HepG2 (cell line): ENCODE measurements at regions not wholly inside any gene's neighbourhood (a gene's known extent, or its start where the extent isn't known, plus 50 kb on each side); places are given as distances from the start of the nearest gene placed in this dataset.

Source experiments
- ATAC-seq: fragments of 200-7000 bp; cut with Tn5 transposase; 3 replicates; pipeline ENCODE4 v1.9.1; 2020; ENCODE audit warnings: mild to moderate bottlenecking, moderate library complexity
- BruUV-seq: library from RNA; stranded (reverse); fragments of 400-500 nt; replicated peaks from 2 replicates; lab custom pipeline; 2021; lab: Mats Ljungman, UMichigan
- CTCF ChIA-PET: fragments of 300-600 bp; formaldehyde crosslinking; extraction: SDS; loops from one replicate; lab custom pipeline; 2021; ENCODE audit warnings: low total read pairs, inconsistent platforms, low intra/inter-chr PET ratio; lab: Yijun Ruan, JAX
- POLR2A ChIA-PET: fragments of 350-600 bp; sonication (Branson Sonifier 250); formaldehyde crosslinking; loops from one replicate; lab custom pipeline; 2020; ENCODE audit warnings: antibody characterized with exemption, inconsistent platforms; lab: Yijun Ruan, JAX
- DNase-seq: peaks from one replicate; pipeline ENCODE4 v3.0.0-alpha.2; 2015; ENCODE audit warnings: low spot score
- FAIRE-seq: peaks from 3 replicates; lab custom pipeline; 2011; peaks lifted over from hg19 to GRCh38; lab: Jason Lieb, UNC
- H2AFZ ChIP-seq: one replicate; pipeline ENCODE4 v1.6.1; 2011; ENCODE audit warnings: low read length, inconsistent platforms
- H3K27ac ChIP-seq: fragments of 300-600 bp; 3 replicates; pipeline ENCODE4 v1.8.0; 2011; ENCODE audit warnings: mixed run types, mild to moderate bottlenecking, mixed read lengths, low read length, inconsistent platforms; ENCODE audit not compliant: insufficient read depth; ENCODE audit errors: extremely low read length
- H3K27me3 ChIP-seq, 2 experiments: fragments of 200-600 bp in 1 of 2; 2 replicates in 1 of 2; 3 replicates in 1 of 2; pipeline versions ENCODE4 v1.6.0 to v1.8.0; 2011; ENCODE audit warnings: low read length in 2 of 2, mild to moderate bottlenecking in 2 of 2, moderate library complexity in 2 of 2, inconsistent platforms in 1 of 2; ENCODE audit not compliant: insufficient read depth in 2 of 2, control insufficient read depth in 1 of 2
- H3K36me3 ChIP-seq, 2 experiments: fragments of 200-600 bp in 1 of 2; replicated peaks in 1 of 2; 2 replicates in 1 of 2; 3 replicates in 1 of 2; pipeline versions ENCODE4 v1.5.1 to v1.8.0; 2011; ENCODE audit warnings: low read length in 2 of 2, inconsistent platforms in 1 of 2; ENCODE audit not compliant: insufficient read depth in 2 of 2, control insufficient read depth in 1 of 2
- H3K4me1 ChIP-seq: 2 replicates; pipeline ENCODE4 v1.5.1; 2012; ENCODE audit warnings: low read length, inconsistent platforms; ENCODE audit not compliant: insufficient read depth
- H3K4me2 ChIP-seq: 2 replicates; pipeline ENCODE4 v1.6.0; 2011; ENCODE audit warnings: low read depth, low read length, inconsistent platforms
- H3K4me3 ChIP-seq, 3 experiments: fragments of 200-600 bp in 1 of 3; sonication (generic), shearing (Covaris generic) in 1 of 3; replicated peaks in 1 of 3; 2 replicates each; pipeline ENCODE4 v1.5.1; 2011 to 2016; ENCODE audit warnings: low read length in 3 of 3, inconsistent platforms in 2 of 3, low read depth in 2 of 3, mild to moderate bottlenecking in 2 of 3, control low read depth in 1 of 3, mixed read lengths in 1 of 3; ENCODE audit not compliant: insufficient read depth in 1 of 3
- H3K79me2 ChIP-seq: one replicate; pipeline ENCODE4 v1.6.1; 2011; ENCODE audit warnings: low read length, inconsistent platforms; ENCODE audit not compliant: insufficient read depth
- H3K9ac ChIP-seq: 2 replicates; pipeline ENCODE4 v1.6.0; 2011; ENCODE audit warnings: mild to moderate bottlenecking, low read depth, low read length, inconsistent platforms; ENCODE audit not compliant: insufficient read depth
- H3K9me3 ChIP-seq: 2 replicates; pipeline ENCODE4 v1.5.1; 2012; ENCODE audit warnings: mild to moderate bottlenecking, low read length
- H4K20me1 ChIP-seq: 2 replicates; pipeline ENCODE4 v1.6.0; 2011; ENCODE audit warnings: inconsistent platforms, mild to moderate bottlenecking, low read length, moderate library complexity; ENCODE audit not compliant: insufficient read depth
- ATF7 ChIP-seq, 2 experiments: fragments of 450-650 bp in 1 of 2; sonication (generic) in 1 of 2; formaldehyde crosslinking in 1 of 2; IDR thresholded peaks; 2 replicates each; pipeline versions ENCODE4 v1.4.0 to v1.6.1; 2016 to 2020; ENCODE audit warnings: antibody characterized with exemption in 1 of 2, mild to moderate bottlenecking in 1 of 2, missing genetic modification reagents in 1 of 2
- HNRNPL ChIP-seq: fragments of 200-400 bp; formaldehyde crosslinking; IDR thresholded peaks from 2 replicates; pipeline ENCODE4 v1.6.1; 2017; ENCODE audit warnings: mild to moderate bottlenecking, low read depth, low read length
- KLF15 ChIP-seq: sonication (generic); formaldehyde crosslinking; IDR thresholded peaks from 2 replicates; pipeline ENCODE4 v1.8.1; 2023; ENCODE audit warnings: borderline replicate concordance, mild to moderate bottlenecking, inconsistent platforms, missing genetic modification reagents, mixed read lengths
- PAF1 ChIP-seq: IDR thresholded peaks from 2 replicates; pipeline ENCODE4 v1.6.1; 2016; ENCODE audit warnings: missing genetic modification reagents, missing compliant biosample characterization
- SALL2 ChIP-seq: sonication (generic); formaldehyde crosslinking; IDR thresholded peaks from 2 replicates; pipeline ENCODE4 v1.8.1; 2023; ENCODE audit warnings: mild to moderate bottlenecking, missing genetic modification reagents, inconsistent platforms
- SIN3A ChIP-seq: IDR thresholded peaks from 2 replicates; pipeline ENCODE4 v1.6.1; 2011; ENCODE audit warnings: low read depth, mild to moderate bottlenecking, control low read depth, low read length, borderline replicate concordance
- ZFP36 ChIP-seq: fragments of 150-350 bp; IDR thresholded peaks from 2 replicates; pipeline ENCODE4 v1.6.1; 2018; ENCODE audit warnings: borderline replicate concordance, low read length, low read depth; ENCODE audit not compliant: partially characterized antibody
- ZFP37 ChIP-seq: sonication (generic); formaldehyde crosslinking; IDR thresholded peaks from 2 replicates; pipeline ENCODE4 v1.4.0; 2020; ENCODE audit warnings: missing genetic modification reagents, borderline replicate concordance
- ZFY ChIP-seq: sonication (generic); formaldehyde crosslinking; IDR thresholded peaks from 2 replicates; pipeline ENCODE4 v1.4.0; 2020; ENCODE audit warnings: missing genetic modification reagents
- ZNF136 ChIP-seq: sonication (generic); formaldehyde crosslinking; IDR thresholded peaks from 2 replicates; pipeline ENCODE4 v1.8.1; 2022; ENCODE audit warnings: low read depth, mild to moderate bottlenecking, moderate library complexity, missing genetic modification reagents
- ZNF274 ChIP-seq: sonication (generic); formaldehyde crosslinking; IDR thresholded peaks from 2 replicates; pipeline ENCODE4 v1.5.1; 2020; ENCODE audit warnings: mild to moderate bottlenecking, missing genetic modification reagents
- ZNF33A ChIP-seq: sonication (generic); formaldehyde crosslinking; IDR thresholded peaks from 2 replicates; pipeline ENCODE4 v1.5.1; 2020; ENCODE audit warnings: missing genetic modification reagents, mild to moderate bottlenecking, moderate library complexity, borderline replicate concordance
- ZNF33B ChIP-seq: sonication (generic); formaldehyde crosslinking; IDR thresholded peaks from 2 replicates; pipeline ENCODE4 v1.5.1; 2020; ENCODE audit warnings: mild to moderate bottlenecking, missing genetic modification reagents
- ZNF432 ChIP-seq: sonication (generic); formaldehyde crosslinking; IDR thresholded peaks from 2 replicates; pipeline ENCODE4 v1.5.0; 2020; ENCODE audit warnings: missing genetic modification reagents, mild to moderate bottlenecking, borderline replicate concordance
- ZNF83 ChIP-seq: sonication (generic); formaldehyde crosslinking; IDR thresholded peaks from 2 replicates; pipeline ENCODE4 v1.4.0; 2020; ENCODE audit warnings: missing genetic modification reagents, mild to moderate bottlenecking, borderline replicate concordance
- ZSCAN21 ChIP-seq: sonication (generic); formaldehyde crosslinking; IDR thresholded peaks from 2 replicates; pipeline ENCODE4 v1.8.0; 2022; ENCODE audit warnings: mild to moderate bottlenecking, missing genetic modification reagents, moderate library complexity, borderline replicate concordance
- WGBS: methylation state at CpG from one replicate; pipeline ENCODE4 v1.1.6; 2017; ENCODE audit warnings: low lambda C conversion rate; 5-methylcytosine and 5-hydroxymethylcytosine counted together
- in situ Hi-C: cut with HindIII; loops from 2 replicates; pipeline ENCODE4 v1.10.0; 2017; ENCODE audit warnings: low pct_unique_long_range_greater_than_20kb; ENCODE audit not compliant: extremely low pct_ligation_motif_present
- intact Hi-C: fragments of 100-400 bp; cut with micrococcal nuclease; formaldehyde crosslinking; loops from one replicate; pipeline ENCODE4 v1.10.0; 2022; ENCODE audit not compliant: unreplicated experiment
- TF ChIP-seq, protein P1 (sequence below): sonication (generic); formaldehyde crosslinking; IDR thresholded peaks from 2 replicates; pipeline ENCODE4 v1.5.0; 2020; ENCODE audit warnings: missing genetic modification reagents
- TF ChIP-seq, protein P2 (sequence below): sonication (generic); formaldehyde crosslinking; IDR thresholded peaks from 2 replicates; pipeline ENCODE4 v1.5.0; 2020; ENCODE audit warnings: missing genetic modification reagents, mild to moderate bottlenecking, borderline replicate concordance
- TF ChIP-seq, protein P3 (sequence below): sonication (generic); formaldehyde crosslinking; IDR thresholded peaks from 2 replicates; pipeline ENCODE4 v1.5.1; 2020; ENCODE audit warnings: mild to moderate bottlenecking, missing genetic modification reagents, borderline replicate concordance

DNA sequence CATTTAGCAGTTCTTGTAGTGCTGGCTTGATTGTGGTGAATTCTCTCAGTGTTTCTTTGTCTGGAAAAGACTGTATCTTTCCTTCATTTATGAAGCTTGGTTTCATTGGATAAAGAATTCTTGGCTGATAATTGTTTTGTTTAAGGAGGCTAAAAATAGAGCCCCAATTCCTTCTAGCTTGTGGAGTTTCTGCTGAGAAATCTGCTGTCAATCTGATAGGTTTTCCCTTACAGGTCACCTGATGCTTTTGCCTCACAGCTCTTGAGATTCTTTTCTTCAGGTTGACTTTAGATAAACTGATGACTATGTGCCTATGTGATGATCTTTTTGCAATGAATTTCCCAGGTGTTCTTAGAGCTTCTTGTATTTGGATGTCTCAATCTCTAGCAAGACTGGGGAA lies 1508.5 kb upstream of the FLRT2 start (continued):
- TF ChIP-seq, protein P1, sequence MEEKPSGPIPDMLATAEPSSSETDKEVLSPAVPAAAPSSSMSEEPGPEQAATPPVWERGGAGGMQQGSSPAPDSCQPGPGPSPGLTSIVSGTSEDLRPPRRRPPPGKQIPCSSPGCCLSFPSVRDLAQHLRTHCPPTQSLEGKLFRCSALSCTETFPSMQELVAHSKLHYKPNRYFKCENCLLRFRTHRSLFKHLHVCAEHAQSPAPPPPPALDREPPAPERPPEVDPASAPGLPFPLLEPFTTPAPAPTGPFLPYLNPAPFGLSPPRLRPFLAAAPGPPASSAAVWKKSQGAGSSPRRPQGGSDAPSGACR (CRISPR knock-in tag) = no peak
- TF ChIP-seq ZNF136 (CRISPR knock-in tag) = no peak
- TF ChIP-seq SALL2 (CRISPR knock-in tag) = no peak
- no peak for TF ChIP-seq ZNF432
- no peak for TF ChIP-seq ZSCAN21 (CRISPR knock-in tag)
- TF ChIP-seq ZNF33B (CRISPR knock-in tag) = no peak

DNA sequence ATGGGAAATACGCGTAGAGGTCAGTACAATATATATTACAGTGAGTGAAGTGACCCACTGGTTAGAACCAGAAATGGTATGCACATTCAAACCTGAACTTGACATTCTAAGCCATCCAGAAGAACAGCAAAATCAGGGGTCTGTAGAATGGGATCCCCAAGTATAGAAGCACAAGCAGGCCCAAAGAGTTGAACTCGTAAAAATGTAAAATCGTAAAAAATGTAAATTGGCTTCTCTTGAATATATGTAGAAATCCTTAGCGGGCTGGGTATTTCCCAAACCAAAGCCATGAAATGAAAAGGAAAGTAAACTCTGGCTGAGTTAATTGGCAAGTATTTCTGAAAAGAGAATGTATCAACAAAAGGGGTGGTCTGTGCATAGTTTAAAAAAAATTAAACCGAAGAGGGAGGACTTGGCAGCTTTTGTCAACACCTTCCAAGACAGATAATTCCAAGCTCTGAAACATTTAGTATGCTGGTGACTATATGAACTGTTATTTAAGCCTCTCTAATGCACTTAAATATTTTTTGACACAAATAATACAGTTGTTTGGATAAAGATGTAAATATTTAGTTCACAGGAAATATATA lies 1505.6 kb upstream of the FLRT2 start:
- Histone ChIP-seq H4K20me1 (no peaks in the 10 kb centered on the region), H3K36me3 (no peaks in the 10 kb centered on the region), H3K9me3 (peaks cover 90% of the 10 kb centered on the region), H3K4me1 (no peaks in the 10 kb centered on the region), H3K27me3 (no peaks in the 10 kb centered on the region), H3K4me3 (no peak overlapping the region), H3K79me2 (no peaks in the 10 kb centered on the region), H3K27ac (no peak overlapping the region), H2AFZ (no peak overlapping the region), H3K9ac (no peak overlapping the region), H3K4me2 (no peak overlapping the region)
- ATAC-seq = no peak
- intact Hi-C loops = loop anchor here (5.0 kb wide), 1 partner anchor 1312 kb away; no protein-coding TSS in a partner anchor
- ChIA-PET CTCF (no interaction called here), POLR2A (no interaction called here)
- 32% methylated on average over 6 of the region's 6 CpGs for WGBS
- DNase-seq = no peak
- BruUV-seq = no TSS peak
- in situ Hi-C loops = no loop called here
- FAIRE-seq = no peak
- TF ChIP-seq ZNF83 (no peak), ZFY (CRISPR knock-in tag) (no peak), ZFP37 (CRISPR knock-in tag) (no peak), SIN3A (no peak), PAF1 (CRISPR knock-in tag) (no peak), HNRNPL (no peak), KLF15 (no peak), ZNF33A (no peak), ATF7 (IDR thresholded peaks at IDR 0.05) (no peak), ATF7 (CRISPR knock-in tag; IDR thresholded peaks at IDR 0.05) (no peak), ZFP36 (no peak), ZNF274 (CRISPR knock-in tag) (no peak)
- TF ChIP-seq, protein P2, sequence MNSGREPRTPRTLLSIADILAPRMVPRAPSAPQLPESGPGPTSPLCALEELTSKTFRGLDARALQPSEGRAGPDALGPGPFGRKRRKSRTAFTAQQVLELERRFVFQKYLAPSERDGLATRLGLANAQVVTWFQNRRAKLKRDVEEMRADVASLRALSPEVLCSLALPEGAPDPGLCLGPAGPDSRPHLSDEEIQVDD (CRISPR knock-in tag) = no peak
- TF ChIP-seq, protein P3, sequence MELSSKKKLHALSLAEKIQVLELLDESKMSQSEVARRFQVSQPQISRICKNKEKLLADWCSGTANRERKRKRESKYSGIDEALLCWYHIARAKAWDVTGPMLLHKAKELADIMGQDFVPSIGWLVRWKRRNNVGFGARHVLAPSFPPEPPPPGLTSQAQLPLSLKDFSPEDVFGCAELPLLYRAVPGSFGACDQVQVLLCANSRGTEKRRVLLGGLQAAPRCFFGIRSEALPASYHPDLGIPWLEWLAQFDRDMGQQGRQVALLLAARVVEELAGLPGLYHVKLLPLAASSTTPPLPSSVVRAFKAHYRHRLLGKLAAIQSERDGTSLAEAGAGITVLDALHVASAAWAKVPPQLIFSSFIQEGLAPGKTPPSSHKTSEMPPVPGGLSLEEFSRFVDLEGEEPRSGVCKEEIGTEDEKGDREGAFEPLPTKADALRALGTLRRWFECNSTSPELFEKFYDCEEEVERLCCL (CRISPR knock-in tag) = no peak
